Fibroblast of skin of scalp (primary cell): ENCODE measurements at regions not wholly inside any gene's neighbourhood (a gene's known extent, or its start where the extent isn't known, plus 50 kb on each side); places are given as distances from the start of the nearest gene placed in this dataset.

Experiments used
- DNase-seq: peaks from one replicate; pipeline ENCODE4 v3.0.0-alpha.2; 2013

DNA sequence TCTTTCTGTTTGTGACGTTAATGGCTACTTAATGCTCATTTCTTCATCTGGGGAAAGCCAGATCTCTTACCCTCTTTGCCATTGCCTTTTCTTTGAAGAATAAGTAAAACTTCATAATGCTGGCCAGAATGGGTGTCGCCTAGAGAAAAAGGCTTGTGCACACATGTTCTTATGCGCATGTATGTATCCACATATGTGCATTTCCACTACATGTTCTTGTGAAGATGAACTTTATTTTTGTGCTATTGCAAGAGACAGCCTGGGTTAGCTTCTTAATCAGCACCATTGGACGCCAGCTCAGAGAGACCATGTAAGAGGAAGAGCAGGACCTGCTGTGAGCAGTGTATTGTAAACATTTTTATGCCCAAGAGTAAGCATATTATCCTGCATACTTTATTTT is 178.7 kb downstream of the SPRY1 start:
- no peak for DNase-seq

DNA sequence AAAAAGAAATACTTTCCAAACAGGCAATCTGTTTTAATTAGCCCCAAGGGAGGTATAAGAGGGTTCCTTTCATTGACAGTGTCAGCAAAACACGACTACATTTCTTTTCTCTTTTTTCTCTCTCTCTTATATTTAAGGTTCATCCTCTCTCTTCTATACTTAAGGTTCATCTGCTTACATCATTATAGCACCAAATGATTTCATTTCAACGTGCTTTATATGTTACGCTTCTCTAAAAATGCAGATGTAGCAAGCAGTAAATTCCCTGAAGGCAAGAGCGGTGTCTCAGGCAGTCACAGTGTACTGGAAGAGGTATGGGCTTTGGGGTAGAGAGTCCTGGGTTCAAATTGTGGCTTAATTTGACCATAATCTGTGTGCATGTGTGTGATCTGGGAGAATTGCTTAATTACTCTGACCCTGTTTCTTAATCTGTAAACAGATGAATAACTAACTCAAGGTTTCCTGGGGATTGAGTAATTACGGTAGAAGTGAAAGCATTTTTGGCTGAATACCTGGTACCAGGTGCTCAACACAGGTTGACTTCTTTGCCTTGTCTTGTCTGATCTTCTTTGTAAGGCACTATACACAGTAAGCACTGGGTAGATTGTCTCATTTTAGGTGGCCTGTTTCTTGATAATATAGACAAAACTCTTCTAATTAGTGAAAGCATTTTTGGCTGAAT is 180.8 kb downstream of the SPRY1 start:
- no peak for DNase-seq

DNA sequence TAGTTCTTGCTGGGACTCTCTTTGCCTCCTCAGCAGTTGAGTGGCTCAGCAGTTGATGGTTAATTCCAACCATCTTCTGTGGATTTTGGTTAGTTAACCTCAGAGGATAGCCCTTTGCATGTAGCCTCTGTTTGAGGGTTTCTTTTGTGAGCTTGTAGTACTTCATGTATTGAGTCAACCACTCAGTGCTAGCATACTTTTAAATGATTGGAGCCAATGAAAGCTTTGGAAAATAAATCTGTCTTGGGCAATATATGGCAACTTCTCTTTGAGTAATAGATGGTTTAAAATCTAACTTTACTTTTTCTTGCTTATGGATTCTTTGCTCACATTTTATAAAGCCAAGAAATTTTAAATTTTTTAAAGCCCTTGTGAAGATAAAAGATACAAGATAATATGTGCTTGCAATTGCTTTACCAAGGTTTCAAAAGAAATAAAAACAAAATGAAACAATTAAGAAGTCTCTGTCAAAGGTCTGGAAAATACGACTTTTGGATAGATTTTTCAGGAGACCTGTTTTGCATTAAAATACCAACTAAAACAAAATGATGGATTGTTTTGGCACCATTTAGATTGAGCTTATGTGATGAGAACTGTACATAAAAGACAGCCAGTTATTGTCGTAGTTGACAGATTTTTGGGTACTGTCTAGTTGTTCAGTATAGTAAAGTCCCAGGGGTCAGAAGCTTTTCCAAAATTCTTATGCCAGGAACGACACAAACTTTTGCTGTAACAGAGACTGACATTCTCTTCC is 181.9 kb downstream of the SPRY1 start:
- DNase-seq = no peak

DNA sequence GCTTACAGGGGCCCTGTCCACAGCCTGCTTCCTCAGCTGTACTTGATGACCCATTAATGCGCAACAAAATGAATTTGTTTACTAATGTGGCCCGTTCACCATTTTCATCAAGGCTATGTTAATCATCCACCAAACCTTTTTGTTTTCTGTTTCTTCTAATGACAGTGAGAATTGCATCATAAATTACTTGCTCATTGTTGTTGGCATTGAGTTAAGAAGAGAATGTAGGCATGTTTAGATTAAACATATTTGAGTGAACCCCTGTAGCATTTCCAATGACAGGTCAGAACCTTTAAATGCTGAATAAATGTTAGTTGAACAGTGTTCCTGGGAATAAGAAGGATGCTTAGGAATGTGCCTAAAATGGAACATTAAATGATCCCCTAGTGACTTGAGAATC is 183.4 kb downstream of the SPRY1 start:
- DNase-seq = no peak

DNA sequence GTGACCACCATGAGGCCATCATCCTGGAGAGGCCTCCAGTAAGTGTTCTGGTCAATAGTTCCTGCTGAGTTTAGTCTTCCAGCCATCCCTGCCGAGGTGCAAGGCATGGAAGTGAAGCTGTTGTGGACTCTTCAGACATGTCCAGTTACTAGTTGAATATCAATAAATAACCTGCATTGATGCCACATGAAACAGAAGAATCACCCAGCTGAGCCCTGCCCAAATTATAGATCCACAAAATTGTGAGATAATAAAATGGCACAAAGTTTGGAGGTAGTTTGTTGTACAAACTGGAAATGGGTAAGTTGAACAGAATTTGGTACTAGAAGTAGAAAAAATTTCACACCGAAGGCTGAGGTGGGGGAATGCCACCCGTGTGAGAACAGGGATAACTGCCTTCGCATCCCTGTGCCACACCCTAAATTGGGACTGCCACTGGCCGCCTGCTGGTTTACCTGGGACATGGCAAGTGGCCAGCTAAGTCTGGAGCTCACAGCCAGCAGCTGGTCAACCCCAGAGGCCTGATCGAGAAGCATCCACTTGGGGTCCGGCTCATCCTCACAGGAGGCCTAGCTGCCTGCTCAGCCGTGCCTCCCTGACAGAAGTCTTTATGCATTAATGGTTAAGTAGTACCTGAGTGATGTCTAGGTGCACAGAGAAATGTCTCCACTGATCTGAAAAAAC is 184.5 kb downstream of the SPRY1 start:
- no peak for DNase-seq

DNA sequence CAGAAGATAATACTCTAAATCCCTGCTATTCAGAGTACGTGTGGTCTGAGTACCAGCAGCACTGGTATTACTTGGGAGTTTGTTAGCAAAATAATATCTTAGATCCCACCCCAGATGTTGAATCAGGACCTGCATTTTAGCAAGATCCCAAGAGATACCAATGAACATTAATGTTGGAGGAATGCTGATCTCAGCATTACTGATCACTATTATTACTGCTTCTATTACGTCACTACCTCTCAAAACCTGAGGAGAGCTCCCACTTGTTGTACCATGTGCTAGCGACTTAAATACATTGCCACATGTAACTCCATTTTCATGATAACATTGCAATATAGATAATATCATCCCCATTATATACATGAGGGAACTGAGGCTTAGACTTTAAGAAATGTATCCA is 185.2 kb downstream of the SPRY1 start:
- DNase-seq = no peak

DNA sequence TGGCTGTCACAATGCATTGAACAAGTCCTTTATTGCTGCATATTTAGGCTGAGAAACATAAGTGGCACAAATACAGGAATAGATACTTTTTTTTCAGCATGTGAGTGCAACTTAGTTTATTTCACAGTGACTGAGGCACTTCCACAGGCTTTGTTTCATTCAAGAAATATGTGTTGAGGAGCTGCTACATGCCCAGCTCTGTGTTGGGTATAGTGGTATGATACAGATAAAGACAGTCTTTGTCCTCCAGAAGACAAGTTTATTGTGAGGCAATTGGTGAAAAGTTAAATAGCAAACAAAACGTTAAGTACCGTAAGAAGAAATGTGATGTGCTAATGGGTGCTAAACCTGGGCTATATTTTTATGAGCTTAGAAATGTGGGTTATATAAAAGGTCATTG is 186.4 kb downstream of the SPRY1 start:
- DNase-seq = no peak

DNA sequence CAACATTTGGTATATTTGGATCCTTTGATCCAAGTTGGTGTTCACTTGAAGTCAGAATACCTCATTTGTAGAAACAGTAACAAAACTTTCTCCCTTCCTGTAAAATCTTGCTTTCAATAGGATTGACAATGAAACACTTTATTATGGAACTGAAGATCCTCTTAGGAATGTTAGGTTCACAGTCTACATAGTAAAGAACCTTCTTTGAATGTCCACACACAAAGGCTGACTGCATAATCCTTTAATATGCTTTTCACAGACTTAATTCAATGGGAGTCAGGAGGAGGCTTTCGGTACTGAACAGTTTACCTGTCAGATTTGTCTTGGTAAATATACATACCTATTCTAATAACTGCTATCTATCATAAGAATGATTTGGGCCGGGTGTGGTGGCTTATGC is 188.5 kb downstream of the SPRY1 start:
- no peak for DNase-seq

DNA sequence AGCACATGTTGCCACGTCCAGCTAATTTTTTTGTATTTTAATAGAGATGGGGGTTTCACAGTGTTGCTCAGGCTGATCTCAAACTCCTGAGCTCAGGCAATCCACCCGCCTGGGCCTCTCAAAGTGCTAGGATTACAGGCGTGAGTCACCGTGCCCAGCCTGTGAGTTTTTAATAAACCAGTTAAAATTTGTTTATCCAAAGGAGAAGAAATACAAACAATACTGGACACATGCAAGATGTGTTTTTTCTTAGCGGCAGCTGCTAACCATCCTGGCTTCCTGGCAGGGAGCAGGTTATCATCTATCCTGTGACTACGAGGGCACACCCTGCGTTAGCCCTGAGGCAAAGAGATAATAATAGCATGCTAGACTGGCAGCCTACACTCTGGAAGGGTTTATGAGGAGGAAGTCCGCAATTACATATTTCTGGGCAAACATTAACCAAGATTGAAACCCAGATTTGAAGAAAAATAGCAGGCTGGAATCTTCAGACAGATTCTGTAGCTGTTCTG is 191.4 kb downstream of the SPRY1 start:
- DNase-seq = peak; percentile 46

DNA sequence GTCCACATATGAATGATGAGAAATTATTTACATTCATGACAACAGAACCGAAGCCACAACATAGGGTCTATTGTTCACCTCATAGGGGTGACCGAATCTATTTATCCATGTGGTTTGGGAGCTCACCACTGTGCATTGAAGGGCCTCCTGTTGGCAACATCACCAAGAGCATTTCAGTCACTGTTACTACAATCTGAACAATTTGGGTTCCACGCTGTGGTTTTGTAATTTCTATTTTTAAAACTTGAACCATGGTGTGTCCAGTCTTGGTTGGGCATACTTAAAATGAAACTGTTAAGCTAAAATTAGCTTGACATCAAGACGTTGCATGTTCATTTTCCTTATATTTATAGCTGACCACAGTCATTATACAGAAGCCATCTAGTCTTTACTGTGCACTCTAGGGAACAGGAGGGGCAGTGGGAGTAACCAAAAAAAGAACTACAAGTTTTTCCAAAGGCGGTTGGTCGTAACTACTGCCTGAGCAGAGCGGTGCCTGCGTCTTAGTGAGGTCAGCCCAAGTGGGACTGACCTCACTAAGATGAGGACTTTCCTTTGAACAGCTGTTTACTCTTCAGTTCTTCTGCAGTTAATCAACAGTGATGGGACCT is 192.1 kb downstream of the SPRY1 start:
- peak; percentile 25 for DNase-seq

DNA sequence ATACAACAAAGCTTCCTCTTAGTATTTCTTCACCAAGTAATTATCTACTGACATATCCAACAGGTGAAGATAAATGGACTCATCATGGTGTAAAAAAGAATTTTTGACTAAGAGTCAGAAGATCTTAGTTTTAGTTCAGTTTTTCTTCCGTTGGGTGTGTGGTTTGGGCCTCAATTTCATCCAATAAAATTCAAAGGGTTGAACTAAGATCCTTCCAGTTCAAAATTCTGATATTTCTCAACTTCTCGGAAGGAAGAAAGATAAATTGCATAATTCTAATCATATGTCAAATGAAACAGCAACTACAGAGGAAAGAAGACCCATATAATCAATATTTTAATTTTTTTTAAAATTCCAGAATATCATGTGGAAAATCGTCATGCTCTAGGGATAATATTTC is 192.7 kb downstream of the SPRY1 start:
- DNase-seq = no peak

DNA sequence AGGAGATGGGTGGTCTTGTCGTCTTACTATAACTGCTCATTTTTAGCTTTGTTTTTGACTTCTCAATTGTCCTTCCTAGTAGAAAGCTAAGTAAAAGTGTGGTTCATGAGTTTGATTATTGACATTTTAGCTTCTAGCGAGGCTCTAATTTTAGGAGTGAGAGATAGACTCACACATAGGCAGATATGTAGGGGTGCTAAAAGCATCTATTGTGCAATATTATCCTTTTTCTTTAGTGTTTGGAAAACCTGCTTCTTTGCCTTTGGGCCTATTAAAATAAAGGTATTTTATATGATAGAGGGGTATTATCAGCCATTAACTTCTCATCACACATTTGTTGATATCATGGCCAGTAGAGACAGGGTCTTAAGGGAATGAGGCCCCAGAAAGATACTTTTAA is 195.3 kb downstream of the SPRY1 start:
- DNase-seq = no peak

DNA sequence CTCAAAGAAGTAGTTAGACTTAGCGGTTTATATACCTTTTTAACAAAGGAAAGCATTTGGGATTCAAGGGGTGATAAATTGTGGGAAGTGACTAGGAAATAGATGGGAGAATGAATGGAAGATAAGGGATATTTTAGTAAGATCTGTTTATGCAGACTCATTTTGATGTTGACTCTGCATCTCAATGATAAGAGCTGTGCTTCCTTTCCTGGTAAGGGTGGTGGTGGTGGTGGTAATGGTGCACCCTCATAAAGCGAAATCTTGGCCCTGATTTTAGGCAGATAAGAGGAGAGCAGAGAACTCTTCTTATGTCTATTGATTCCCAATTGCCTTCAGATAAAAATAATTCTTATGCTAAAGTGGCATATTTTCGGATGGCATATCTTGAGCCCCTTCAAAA is 197.1 kb downstream of the SPRY1 start:
- DNase-seq = no peak

DNA sequence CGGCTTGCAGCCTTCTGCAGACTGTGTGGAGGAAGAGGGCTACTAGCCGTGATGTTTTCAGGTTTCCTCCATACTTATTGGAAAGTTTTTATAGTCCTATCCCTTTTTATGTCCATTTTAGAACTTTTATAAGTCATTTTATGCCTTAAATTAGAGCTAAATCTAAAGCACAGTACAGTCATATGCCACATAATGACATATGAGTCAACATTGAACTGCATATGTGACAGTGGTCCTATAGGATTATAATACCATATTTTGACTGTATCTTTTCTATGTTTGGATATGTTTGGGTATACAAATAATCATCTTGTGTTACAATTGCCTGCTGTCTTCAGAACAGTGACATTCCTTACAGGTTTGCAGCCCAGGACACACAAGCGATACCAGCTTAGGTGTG is 200.2 kb downstream of the SPRY1 start:
- DNase-seq = no peak

DNA sequence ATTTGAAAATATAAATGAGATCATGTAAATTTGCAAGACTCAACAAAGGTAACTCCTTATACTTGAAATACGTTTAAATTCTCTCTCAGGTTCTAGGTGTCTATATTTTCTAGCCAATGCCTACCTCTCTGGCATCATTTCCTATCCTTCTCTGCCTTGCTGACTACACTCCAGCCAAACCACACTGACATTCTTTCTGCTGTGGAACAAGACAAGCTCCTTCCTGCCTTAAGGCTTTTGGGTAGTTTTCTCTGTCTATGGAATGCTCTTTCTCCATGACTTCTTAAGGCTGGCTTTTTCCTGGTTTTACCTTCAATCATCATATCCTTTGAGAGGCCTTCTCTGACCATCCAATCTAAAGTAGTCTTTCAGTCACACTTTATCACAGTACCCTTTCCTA is 201.0 kb downstream of the SPRY1 start:
- peak; percentile 46 for DNase-seq

DNA sequence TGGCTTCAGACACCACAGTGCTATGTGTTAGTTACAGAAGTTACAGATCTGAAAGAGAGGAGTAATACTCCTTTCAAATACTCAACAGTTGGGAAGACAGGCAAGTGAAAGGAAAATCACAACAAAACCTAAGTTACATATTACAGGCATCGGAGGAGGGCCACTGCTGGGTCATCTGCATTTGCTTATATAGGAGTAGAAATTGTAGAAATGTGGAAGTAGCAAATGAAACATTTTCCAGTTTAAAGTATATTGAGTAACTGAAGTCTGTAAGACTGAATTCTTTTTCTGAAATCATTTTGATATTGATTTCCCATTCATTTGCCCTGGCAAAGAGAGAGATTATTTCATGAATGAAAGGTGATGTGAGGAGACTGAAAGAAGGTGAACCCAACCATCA is 201.7 kb downstream of the SPRY1 start:
- no peak for DNase-seq

DNA sequence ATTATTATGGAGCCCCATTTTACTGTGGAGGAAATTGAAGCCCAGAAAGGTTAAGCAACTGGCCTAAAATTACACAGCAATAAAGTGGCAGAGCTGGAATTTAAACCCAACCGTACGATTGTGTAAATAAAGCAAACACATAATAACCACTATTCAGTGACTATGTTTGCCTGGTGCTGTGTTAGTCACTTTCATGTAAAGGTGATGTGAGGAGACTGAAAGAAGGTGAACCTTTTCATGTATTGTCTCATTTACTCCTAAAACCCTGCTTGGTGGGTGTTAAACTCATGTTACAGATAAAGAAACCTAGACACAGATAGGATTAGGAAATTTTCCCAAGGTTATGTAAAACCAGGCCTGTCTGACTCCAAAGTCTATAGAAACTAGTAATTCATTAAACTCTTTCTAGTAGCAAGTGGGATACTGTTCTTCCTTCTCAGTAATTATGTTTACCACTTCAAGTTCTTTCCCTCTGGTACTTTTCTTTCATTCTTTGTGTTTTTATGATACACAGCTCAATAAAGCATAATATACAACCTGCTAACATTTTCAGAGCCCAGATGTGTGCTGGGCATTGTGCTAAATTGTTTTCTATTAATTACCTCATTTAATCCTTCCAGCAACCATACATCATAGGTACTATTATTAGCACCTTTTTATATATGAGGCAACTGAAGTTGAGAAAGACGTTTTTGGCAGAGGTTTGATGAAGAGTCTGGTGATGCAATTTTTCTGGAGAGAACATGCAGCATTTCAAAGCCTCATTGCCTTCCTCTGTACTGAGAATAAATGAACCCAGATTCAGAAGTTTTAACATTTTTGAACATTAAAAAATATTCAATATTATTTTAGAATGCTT is 202.7 kb downstream of the SPRY1 start:
- DNase-seq = peak; percentile 12

DNA sequence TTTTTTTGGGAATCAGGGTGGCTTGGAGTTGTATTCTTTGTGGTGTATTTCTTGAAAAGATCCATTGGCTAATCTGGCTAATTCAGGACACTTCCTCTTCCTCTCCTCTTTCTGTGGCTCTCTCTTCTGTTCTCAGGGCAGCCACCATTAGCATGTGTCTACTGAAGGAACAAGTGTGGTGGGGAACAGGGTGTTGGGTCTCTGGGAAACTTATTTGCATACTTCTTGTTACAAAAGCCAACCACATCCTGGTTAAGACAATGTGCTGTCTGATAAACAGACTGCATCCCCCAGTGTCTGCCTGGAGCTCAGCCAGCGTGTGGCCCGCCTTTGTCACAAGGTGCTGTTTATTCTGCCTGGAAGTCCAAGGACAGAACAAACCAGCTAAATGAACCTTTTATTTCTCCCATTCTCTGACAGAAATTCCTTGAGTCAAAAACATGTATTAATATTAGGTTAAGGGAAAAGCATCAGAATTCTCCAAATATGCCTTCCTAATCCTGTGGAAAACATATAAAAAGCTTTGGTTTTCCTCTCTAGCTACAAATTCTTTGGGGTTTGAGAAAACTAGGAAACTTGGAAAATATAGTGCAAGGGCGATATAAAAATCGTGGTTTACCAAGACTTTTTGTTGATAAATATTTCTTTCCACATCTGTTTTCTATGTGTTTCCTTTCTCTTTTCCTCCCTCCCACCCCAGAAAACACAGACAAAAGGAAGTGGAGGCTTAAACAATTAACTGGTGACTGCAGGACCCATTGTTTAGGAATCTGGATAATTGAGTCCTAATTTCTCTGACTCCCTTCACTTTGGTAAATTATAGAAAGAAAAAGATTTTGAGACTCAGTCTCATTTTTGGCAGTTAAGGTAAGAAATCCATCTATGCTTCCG is 203.6 kb downstream of the SPRY1 start:
- DNase-seq = peak; percentile 29

DNA sequence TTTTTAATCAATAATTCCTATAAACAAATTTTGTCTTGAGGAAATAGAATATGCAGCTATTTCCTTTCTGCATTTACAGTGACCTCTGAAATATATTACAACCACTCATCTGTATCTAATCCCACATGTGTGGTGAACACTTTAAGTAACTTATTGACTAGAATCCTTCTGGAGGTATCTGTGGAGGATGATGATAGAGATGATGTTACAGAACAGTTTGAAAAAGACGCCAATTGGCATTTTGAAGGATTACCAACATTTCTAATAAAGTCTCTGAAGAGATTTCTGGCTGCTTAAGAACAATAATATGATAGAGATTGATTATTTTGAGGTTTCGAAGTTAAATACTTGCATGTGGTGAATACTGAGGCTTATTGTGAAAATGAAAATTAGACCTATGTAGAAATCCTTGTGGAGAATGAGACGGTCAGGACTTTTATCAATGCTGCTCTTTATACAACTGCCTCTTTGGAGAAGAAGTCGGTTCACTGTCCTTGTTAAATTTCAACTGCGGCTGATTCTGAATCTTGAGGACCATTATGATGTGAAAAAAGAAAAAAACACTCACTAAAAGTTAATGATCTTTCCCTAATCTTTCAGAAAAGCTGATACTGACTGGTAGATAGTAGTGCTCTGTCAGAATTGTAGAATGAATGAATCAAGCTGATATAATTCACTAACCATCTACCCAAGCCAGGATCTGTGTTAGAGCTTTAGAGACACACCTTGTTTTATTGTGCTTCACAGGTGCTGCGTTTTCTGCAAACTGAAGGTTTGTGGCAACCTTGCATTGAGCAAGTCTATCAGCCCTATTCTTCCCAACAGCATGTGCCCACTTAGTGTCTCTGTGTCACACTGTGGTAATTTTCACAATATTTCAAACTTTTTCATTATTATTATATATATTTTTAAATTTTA is 204.7 kb downstream of the SPRY1 start:
- no peak for DNase-seq

DNA sequence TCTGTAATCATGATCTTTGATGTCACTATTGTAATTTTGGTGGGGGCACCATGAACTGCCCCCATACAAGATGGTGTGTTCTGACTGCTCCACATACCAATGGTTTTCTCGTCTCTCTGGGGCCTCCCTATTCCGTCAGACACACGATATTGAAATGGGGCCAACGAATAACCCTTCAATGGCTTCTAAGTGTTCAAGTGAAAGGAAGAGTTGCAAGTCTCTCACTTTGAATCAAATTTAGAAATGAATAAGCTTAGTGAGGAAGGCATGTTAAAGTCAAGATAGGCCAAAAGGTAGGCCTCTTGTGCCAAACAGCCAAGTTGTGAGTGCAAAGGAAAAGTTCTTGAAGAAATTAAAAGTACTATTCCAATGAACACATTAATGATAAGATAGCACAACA is 205.4 kb downstream of the SPRY1 start:
- no peak for DNase-seq
